22Rv1 (cell line): ENCODE measurements at regions not wholly inside any gene's neighbourhood (a gene's known extent, or its start where the extent isn't known, plus 50 kb on each side); places are given as distances from the start of the nearest gene placed in this dataset.

Source experiments
- H3K27ac ChIP-seq: fragments of 450-650 bp; 2 replicates; pipeline ENCODE4 v1.5.1; 2017
- CTCF ChIP-seq: fragments of 450-650 bp; IDR thresholded peaks from 2 replicates; pipeline ENCODE4 v1.5.1; 2017; ENCODE audit warnings: mild to moderate bottlenecking
- ZFX ChIP-seq: fragments of 450-650 bp; IDR thresholded peaks from 2 replicates; pipeline ENCODE4 v1.6.1; 2017; ENCODE audit warnings: antibody characterized with exemption, borderline replicate concordance

GRCh38 chr10:69710008-69710888 lies 80.2 kb downstream of the FAM241B start:
- H3K27ac ChIP-seq: no peak overlapping the region
- no peak for TF ChIP-seq ZFX
- TF ChIP-seq CTCF: no peak

GRCh38 chr10:69712342-69712741 lies 82.3 kb downstream of the FAM241B start:
- H3K27ac ChIP-seq: no peak overlapping the region
- TF ChIP-seq ZFX (no peak), CTCF (no peak)

GRCh38 chr10:69714572-69714971 lies 84.5 kb downstream of the FAM241B start:
- TF ChIP-seq ZFX (no peak), CTCF (no peak)
- no peak overlapping the region for H3K27ac ChIP-seq

- TF ChIP-seq CTCF (no peak), ZFX (no peak)
Observed at GRCh38 chr10:69715156-69715898, 85.3 kb downstream of the FAM241B start.

GRCh38 chr10:69715899-69716606 lies 85.7 kb upstream of the COL13A1 start:
- no peak overlapping the region for H3K27ac ChIP-seq
- TF ChIP-seq ZFX: no peak
- TF ChIP-seq CTCF: no peak

More at GRCh38 chr10:69715156-69715898, 85.3 kb downstream of the FAM241B start:
- no peak overlapping the region for H3K27ac ChIP-seq

- no peak overlapping the region for H3K27ac ChIP-seq
- TF ChIP-seq ZFX: no peak
- TF ChIP-seq CTCF: peak; percentile 87
Observed at GRCh38 chr10:69716711-69717560, 84.8 kb upstream of the COL13A1 start.
